Mesenteric fat pad (tissue), 1 donor: ENCODE measurements at regions not wholly inside any gene's neighbourhood (a gene's known extent, or its start where the extent isn't known, plus 50 kb on each side); places are given as distances from the start of the nearest gene placed in this dataset.
"Not testable (repeated sequence)": the region's sequence is repeated elsewhere in the genome, so short reads cannot be mapped to it uniquely, and the experiment has no call there.

ENCODE experiments used
- DNase-seq: peaks from one replicate; pipeline ENCODE4 v3.0.0-alpha.2; 2020; ENCODE audit warnings: low spot score
- donor health status: DM: yes; HTN: yes; CAD: no.

DNA sequence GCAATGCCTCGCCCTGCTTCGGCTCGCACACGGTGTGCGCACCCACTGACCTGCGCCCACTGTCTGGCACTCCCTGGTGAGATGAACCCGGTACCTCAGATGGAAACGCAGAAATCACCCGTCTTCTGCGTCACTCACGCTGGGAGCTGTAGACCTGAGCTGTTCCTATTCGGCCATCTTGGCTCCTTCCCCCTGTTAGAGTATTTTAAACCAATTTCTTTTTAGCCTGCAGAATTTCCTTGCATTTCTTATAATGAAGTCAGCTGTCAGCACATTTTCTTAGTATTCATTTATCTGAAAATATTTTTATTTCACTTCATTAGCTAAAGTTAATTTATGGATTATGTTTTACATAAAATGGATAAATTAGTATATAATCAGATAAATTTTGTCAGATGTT is 288.8 kb downstream of the LIG4 start:
- DNase-seq, result not testable (repeated sequence)

- not testable (repeated sequence) for DNase-seq
Measured at GRCh38 chr13:107916902-107917301, 298.4 kb downstream of the LIG4 start.

DNA sequence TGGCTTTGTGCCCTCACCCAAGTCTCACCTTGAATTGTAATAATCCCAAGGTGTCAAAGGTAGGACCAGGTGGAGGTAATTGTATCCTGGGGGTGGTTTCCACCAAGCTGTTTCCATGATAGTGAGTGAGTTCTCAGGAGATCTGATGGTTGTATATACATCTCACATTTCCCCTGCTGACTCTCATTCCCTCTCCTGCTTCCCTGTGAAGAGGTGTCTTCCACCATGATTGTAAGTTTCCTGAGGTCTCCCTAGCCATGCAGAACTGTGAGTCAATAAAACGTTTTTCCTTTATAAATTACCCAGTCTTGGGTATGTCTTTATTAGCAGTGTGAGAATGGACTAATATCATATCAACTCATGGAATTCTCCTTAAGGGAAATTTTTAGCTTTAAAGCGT is 302.6 kb downstream of the LIG4 start:
- DNase-seq, result no peak

DNA sequence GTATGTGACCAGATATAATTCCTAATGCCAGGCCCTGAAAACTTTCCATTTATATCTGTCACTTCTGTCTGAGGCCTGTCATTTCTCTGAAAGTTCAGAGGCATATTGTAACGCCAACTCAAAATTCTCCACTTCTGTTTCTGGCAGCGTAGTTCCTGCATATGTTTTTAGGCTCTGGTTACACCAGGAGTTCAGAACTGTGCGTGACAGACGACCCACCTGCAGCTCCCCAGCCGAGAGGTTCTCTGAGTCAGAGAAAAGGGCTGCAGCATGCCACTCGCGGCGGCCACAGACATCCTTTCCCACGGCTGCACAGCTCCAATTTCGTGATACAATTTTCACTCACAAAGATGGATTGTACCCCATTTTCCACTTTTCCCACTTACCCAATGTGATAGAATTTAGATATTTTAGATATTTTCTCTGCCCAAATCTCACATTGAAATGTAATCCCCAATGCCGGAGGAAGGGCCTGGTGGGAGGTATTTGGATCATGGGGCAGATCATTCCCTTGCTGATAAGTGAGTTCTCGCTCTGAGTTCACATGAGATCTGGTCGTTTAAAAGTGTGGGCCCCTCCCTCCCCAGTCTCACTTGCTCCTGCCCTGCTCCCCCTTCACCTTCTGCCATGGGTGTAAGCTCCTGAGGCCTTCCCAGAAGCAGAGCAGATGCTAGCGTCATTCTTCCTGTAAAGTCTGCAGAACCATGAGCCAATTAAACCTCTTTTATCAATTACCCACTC is 308.1 kb downstream of the LIG4 start:
- no peak for DNase-seq

DNA sequence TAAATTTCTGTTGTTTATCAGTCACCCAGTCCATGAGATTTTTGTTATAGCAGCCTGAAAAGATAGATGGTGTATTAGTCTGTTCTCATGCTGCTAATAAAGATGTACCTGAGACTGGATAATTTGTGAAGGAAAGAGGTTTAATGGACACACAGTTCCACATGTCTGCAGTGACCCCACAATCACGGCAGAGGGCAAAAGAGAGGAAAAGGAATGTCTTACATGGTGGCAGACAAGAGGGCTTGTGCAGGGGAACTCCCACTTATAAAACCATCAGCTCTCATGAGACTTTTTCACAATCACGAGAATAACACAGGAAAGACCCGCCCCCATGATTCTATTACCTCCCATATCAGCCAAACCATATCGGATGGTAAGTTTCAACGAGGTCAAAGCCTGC is 309.2 kb downstream of the LIG4 start:
- DNase-seq, result no peak

DNA sequence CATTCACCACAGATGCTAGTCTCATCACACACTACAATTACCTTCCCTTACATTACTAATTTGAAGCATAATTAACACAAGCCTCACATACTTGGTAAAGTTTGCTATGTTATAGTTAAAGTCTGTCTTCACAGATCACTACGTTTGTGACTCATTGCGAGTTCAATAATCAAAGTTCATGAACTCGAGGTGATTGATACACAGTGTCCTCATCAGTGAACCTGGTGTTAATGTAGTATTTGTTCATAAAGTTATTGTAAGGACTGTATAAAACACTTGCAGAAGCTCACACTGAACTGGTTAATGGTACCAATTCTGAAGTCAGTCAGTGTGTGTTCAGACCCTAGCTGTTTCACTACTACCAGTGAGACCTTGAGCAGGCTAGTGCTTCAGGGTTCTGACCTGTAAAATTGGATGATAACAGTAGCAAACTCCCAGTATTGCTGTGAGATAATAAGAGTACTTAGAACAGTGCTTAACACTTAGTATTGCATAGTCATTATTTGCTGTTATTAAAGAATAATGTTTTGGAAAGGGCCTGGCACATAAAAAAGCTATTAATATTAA is 313.3 kb downstream of the LIG4 start:
- DNase-seq, result no peak

DNA sequence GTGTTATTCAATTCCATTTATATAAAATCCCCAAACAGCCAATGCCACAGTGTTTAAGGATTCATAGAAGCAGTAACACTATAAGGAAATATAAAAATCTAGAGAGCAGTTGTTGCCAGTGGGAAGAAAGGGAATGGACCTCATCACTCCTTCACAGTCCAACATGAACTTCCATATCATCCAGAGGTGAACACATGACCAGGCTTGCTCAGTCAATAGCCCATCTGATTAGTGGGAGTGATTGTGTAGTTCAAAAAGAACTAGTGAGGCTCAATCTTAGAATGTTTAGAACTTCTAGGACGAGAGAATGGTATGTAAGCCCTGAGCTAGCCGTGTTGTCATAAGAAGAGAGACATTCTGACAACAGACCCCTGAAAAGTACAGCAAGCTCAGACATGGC is 314.1 kb downstream of the LIG4 start:
- no peak for DNase-seq

DNA sequence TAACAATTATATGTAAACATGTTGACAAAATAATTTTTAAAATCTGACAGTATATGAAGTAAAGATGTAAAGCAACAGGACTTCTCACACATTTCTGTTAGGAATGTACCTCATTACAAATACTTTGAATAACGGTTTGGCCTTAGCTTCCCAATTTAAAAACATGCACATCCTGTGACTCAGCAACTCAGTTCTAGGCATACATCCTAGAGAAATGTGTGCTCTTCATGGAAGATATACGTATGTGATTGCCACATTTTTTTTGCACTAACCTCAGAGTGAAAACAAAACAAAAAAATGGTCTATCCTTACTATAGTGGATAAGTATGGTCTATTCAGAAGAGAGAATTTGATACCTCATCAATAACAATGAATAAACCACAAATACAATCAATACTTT is 314.6 kb downstream of the LIG4 start:
- DNase-seq, result no peak

- no peak for DNase-seq
Measured at GRCh38 chr13:107886118-107886517, 329.2 kb downstream of the LIG4 start.

- DNase-seq, result no peak
Measured at GRCh38 chr13:107884564-107884963, 330.8 kb downstream of the LIG4 start.

DNA sequence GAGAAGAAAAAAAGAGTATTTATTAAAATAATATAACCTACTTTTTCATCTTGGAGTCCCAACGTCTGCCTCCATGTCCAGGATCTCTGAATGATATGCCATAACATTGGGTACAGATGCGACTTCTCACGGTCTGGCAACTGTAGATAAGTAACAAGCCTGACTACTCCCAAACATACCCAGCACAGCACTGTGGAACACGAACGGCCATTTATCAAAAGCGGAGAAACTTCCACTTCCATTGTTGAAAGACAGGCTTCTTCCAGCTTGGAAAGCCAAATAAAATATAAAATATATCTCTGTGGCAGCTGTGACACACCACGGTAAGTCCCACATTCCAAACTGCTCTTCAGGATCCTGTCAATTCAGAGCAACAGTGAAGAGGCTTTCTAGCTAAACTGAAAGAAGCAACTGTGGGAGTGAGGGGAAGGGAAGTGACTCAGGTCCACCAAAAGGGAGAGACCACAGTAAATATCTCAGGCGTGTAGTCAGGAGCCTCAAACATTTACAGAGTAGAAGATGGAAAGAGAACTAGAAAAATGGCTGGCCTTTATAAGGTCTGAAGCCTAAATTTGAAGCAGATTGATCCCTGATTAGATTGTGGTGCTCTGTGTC is 331.7 kb downstream of the LIG4 start:
- DNase-seq, result no peak

DNA sequence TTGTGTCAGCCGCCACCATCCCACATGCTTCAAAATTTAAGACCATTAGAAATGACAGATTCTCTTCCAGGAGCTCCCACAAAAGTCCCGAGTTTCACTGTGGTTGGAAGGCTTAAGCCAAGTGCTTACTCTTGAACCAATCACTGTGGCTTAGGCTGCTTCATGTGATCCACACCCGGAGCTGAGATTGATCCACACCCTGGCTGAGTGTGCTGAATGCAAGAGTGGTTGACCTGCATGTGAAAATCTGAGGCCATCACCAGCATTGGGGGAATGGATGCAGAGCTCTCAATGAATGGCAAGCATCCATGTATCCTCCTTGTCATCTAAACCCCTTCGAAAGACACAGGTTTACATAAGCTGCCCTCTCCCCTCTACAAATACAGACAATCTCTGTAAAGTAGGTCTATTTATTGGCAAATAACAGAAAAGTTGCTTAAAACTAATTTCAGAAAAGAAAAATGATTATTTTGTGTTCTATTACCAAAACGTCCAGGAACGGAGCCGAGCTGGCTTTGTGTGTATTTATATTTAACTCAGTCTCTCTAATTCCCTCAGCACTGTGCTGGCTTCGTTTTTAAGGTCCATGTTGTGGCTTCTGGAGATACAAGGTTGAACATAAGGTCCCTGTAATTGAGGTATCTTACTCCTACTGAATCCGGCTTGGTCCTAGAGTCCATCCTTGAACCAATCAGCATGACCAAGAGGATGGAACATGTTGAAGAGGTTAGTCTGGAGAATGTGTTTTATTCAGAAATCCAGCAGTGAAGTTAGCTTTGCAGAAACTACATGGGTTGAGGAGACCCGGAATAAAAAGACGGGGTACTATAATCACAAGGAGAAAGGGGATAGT is 332.4 kb downstream of the LIG4 start:
- DNase-seq, result no peak

- no peak for DNase-seq
Measured at GRCh38 chr13:107881362-107881761, 334.0 kb downstream of the LIG4 start.

DNA sequence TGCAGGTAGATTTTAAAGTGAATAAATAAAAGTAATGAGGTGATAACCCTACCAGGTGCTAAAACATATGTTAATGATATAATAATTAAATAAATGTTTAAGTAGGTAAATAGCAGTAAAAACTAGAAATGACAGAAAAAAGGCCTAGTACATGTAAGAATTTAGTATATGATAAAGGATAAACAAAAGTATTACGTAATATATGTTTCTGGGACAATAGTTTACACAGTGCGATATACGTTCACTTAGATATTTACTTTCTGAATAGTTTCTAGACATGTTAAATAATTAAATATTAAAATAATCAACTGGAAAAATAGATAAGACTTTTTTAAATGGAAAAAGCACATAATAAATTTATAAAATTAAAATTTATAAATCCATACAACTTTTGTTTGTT is 340.9 kb downstream of the LIG4 start:
- no peak for DNase-seq

DNA sequence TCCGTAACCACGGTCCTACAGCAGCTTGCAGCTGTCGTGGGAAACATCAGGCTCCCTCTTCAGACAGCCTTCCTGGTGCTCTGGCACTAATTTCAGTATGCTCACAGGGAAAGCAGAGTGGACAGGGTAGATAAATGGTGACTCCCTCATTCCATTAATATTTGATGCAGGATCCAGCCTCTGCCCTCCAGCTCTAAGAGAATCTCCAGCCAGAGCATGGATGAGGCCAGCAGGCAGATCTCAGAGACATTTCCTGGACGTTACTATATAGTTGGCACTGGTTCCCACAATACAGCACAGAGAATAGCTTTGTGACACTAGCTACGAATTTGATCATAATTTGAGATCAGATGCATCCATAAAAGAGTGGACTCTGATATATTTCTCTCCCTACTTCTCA is 341.4 kb downstream of the LIG4 start:
- DNase-seq, result no peak

GRCh38 chr13:107870400-107870799 is 344.9 kb downstream of the LIG4 start:
- no peak for DNase-seq

DNA sequence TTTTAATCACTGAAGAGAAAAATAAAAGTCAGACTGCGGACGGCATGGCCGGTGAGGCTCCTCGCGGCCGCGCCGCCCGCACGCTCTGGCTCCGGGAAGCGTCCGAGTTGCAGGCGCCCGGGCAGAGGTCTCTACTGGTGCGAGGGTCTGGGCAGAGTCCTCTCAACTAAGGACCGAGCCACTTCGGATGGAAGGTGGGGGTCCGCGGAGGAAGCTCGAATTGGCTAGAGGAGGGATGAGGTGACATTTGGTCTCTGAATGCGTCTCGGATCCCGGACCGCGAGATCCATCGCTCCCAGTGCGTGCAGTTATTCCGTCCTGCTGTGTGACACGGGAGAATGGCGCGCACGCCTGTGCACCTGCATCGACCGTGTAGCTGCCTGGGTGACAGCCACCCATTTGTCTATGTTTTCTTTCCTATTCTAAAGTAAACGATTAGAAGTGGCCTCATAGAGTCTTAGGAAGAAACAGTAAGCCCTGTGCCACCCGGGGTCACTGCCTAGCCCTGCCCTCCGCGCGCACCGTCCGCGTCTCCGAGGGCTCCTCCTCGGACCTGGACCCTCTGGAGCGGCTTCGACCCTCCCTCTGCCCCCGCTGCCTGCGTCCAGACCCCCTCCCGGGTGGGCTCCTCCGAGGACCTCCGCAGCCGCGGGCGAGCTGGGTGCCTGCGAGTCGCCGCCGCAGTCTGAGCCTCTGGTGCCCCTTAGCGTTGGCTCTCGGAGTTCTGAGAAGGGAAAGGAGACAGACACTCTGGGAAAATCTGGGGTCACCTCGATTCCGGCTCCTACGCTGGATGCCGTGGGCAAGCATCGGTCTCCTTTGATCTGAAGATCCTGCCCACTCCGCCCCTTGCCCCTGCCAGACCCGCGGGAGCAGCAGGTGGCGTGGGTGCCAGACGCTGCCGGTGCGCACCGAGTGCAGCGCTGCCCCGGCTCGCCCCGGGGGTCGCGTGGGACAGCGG is 347.4 kb downstream of the LIG4 start:
- DNase-seq, result no peak

DNA sequence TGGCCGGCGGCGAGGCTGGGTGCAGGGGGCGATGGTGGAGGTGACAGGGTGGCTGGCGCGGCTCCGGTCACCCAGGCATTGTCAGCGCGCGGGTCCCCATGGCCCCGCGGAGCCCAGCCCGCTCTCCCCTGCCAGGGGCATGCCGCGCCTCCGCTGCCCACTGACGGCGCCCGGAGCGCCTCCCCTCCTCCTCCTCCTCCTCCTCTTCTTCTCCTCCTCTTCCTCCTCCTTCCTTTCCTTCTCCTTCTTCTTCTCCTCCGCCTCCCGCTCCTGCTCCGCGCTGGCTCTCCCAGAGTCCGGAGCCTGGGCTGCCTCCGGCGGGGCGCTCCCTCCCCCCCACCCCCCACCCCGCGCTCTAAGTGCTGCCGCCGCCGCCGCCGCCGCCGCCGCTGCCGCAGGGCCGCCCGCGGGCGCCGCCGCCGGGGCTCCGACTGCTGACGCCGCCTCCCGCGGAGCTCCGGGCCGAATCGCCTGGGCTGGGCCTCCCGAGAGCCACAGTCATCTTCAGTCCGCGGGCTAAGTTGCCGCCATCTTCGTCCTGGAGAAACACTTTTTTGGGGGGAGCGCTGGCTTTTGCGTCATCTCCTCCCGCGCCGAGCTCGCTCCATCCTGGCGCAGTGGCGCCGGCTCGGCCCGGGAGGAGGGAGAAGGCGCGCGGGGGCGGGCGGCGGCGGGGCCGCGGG is 348.3 kb downstream of the LIG4 start:
- no peak for DNase-seq

- DNase-seq, result no peak
Measured at GRCh38 chr13:107866032-107866940, 349.1 kb downstream of the LIG4 start.
